Panc1 (cell line): ENCODE measurements at regions not wholly inside any gene's neighbourhood (a gene's known extent, or its start where the extent isn't known, plus 50 kb on each side); places are given as distances from the start of the nearest gene placed in this dataset.

Source experiments
- ATAC-seq: fragments of 200-7000 bp; cut with Tn5 transposase; 2 replicates; pipeline ENCODE4 v1.9.1; 2020; ENCODE audit warnings: mild to moderate bottlenecking, moderate library complexity
- BruUV-seq: library from RNA; stranded (reverse); fragments of 400-500 nt; replicated peaks from 2 replicates; lab custom pipeline; 2021; lab: Mats Ljungman, UMichigan
- CTCF ChIA-PET: fragments of 300-600 bp; sonication (Branson Sonifier 250); formaldehyde crosslinking; loops from one replicate; lab custom pipeline; 2022; ENCODE audit warnings: antibody characterized with exemption; lab: Charles Lee
- POLR2A ChIA-PET: fragments of 300-600 bp; sonication (Branson Sonifier 250); formaldehyde crosslinking; loops from one replicate; lab custom pipeline; 2022; ENCODE audit warnings: antibody characterized with exemption; lab: Charles Lee
- DNase-seq: peaks from one replicate; pipeline ENCODE4 v3.0.0-alpha.2; 2010; ENCODE audit warnings: low read depth, low spot score
- H3K27ac ChIP-seq: 2 replicates; pipeline ENCODE4 v1.5.1; 2011; ENCODE audit warnings: mild to moderate bottlenecking, low read length, inconsistent platforms
- H3K27me3 ChIP-seq: fragments of 200-500 bp; sonication (Bioruptor generic); 2 replicates; pipeline ENCODE4 v1.6.0; 2014; ENCODE audit warnings: low read length, inconsistent platforms; ENCODE audit not compliant: control insufficient read depth, insufficient read depth
- H3K36me3 ChIP-seq: fragments of 200-500 bp; sonication (Bioruptor generic); 2 replicates; pipeline ENCODE4 v1.5.1; 2014; ENCODE audit warnings: inconsistent platforms, mild to moderate bottlenecking, low read length, moderate library complexity; ENCODE audit not compliant: control insufficient read depth, insufficient read depth
- H3K4me1 ChIP-seq: 2 replicates; pipeline ENCODE4 v1.5.1; 2011; ENCODE audit warnings: inconsistent platforms, mild to moderate bottlenecking, low read length, moderate library complexity; ENCODE audit not compliant: control insufficient read depth, insufficient read depth
- H3K4me3 ChIP-seq, 2 experiments: 2 replicates each; pipeline ENCODE4 v1.5.1; 2011 to 2012; ENCODE audit warnings: low read depth in 2 of 2, low read length in 2 of 2, mild to moderate bottlenecking in 2 of 2, inconsistent platforms in 1 of 2, moderate library complexity in 1 of 2
- H3K9me3 ChIP-seq: fragments of 200-500 bp; sonication (Bioruptor generic); 2 replicates; pipeline ENCODE4 v1.5.1; 2014; ENCODE audit warnings: low read depth, mild to moderate bottlenecking, inconsistent platforms, low read length, moderate library complexity; ENCODE audit not compliant: control insufficient read depth, insufficient read depth
- POLR2AphosphoS5 ChIP-seq: IDR thresholded peaks from 2 replicates; pipeline ENCODE4 v1.6.1; 2012; ENCODE audit warnings: mild to moderate bottlenecking, low read depth, low read length, moderate library complexity
- REST ChIP-seq, 2 experiments: IDR thresholded peaks; 2 replicates each; pipeline ENCODE4 v1.6.1; 2011 to 2012; ENCODE audit warnings: low read depth in 2 of 2, control low read depth in 1 of 2, low read length in 1 of 2, mild to moderate bottlenecking in 1 of 2, moderate library complexity in 1 of 2; ENCODE audit not compliant: insufficient read depth in 1 of 2
- SIN3A ChIP-seq: IDR thresholded peaks from 2 replicates; pipeline ENCODE4 v1.6.1; 2012; ENCODE audit warnings: low read depth, mild to moderate bottlenecking, low read length, moderate library complexity, borderline replicate concordance; ENCODE audit not compliant: insufficient read depth
- TCF7L2 ChIP-seq: IDR thresholded peaks from 2 replicates; pipeline ENCODE4 v1.6.1; 2011; ENCODE audit warnings: mild to moderate bottlenecking, low read depth, low read length, inconsistent platforms
- in situ Hi-C: cut with HindIII; loops from 2 replicates; pipeline ENCODE4 v1.10.0; 2016; ENCODE audit warnings: low sequenced_read_pairs, low pct_unique_long_range_greater_than_20kb
- intact Hi-C: fragments of 100-400 bp; cut with micrococcal nuclease; formaldehyde crosslinking; loops from one replicate; pipeline ENCODE4 v1.10.0; 2022; ENCODE audit not compliant: unreplicated experiment
- TF ChIP-seq, protein P1 (sequence below): fragments of 450-650 bp; IDR thresholded peaks from 2 replicates; pipeline ENCODE4 v1.5.1; 2017; ENCODE audit warnings: mild to moderate bottlenecking

DNA sequence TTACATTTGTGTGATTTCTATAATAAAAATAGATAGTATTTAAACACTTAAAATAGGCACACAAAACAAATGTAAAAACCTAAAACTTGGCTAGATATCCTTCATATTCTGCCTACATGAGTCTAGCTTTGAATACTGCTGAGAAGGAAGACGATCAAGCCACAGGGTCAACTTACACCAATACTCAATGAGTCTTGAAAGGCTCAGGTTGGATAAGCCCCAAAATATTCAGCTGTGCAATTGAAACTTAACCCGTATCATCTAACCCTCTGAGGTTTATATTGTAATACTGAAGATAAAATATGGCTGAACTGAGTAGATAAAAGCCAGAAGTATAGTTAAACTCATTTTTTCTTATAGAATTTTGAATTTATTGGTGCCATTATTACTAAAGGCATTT is 313.0 kb upstream of the NRXN1 start:
- in situ Hi-C loops (no loop called here), intact Hi-C loops (no loop called here)
- Histone ChIP-seq H3K27me3 (no peaks in the 10 kb centered on the region), H3K4me1 (no peaks in the 10 kb centered on the region), H3K27ac (no peak overlapping the region), H3K36me3 (no peaks in the 10 kb centered on the region), H3K9me3 (no peaks in the 10 kb centered on the region), H3K4me3 (no peak overlapping the region)
- no peak for DNase-seq
- no peak for ATAC-seq
- no TSS peak for BruUV-seq
- CTCF ChIA-PET, result no interaction called here
- POLR2A ChIA-PET, result no interaction called here
- TF ChIP-seq TCF7L2 (no peak), REST (IDR thresholded peaks at IDR 0.05; ENCODE audit: insufficient read depth in 1 of 2, low read depth in 2 of 2, low read length in 1 of 2) (no peak), POLR2AphosphoS5 (no peak), SIN3A (no peak)
- TF ChIP-seq, protein P1, sequence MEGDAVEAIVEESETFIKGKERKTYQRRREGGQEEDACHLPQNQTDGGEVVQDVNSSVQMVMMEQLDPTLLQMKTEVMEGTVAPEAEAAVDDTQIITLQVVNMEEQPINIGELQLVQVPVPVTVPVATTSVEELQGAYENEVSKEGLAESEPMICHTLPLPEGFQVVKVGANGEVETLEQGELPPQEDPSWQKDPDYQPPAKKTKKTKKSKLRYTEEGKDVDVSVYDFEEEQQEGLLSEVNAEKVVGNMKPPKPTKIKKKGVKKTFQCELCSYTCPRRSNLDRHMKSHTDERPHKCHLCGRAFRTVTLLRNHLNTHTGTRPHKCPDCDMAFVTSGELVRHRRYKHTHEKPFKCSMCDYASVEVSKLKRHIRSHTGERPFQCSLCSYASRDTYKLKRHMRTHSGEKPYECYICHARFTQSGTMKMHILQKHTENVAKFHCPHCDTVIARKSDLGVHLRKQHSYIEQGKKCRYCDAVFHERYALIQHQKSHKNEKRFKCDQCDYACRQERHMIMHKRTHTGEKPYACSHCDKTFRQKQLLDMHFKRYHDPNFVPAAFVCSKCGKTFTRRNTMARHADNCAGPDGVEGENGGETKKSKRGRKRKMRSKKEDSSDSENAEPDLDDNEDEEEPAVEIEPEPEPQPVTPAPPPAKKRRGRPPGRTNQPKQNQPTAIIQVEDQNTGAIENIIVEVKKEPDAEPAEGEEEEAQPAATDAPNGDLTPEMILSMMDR, result no peak

GRCh38 chr2:51335087-51336058 is 303.4 kb upstream of the NRXN1 start:
- no TSS peak for BruUV-seq
- ChIA-PET CTCF (no interaction called here), POLR2A (no interaction called here)
- DNase-seq (no peak), ATAC-seq (no peak)
- intact Hi-C loops, result no loop called here
- Histone ChIP-seq H3K27me3 (no peaks in the 10 kb centered on the region), H3K4me3 (no peak overlapping the region), H3K27ac (no peak overlapping the region), H3K4me1 (no peaks in the 10 kb centered on the region), H3K9me3 (no peaks in the 10 kb centered on the region), H3K36me3 (no peaks in the 10 kb centered on the region)
- TF ChIP-seq POLR2AphosphoS5, result no peak
- no peak for TF ChIP-seq REST (IDR thresholded peaks at IDR 0.05; ENCODE audit: insufficient read depth in 1 of 2, low read depth in 2 of 2, low read length in 1 of 2)
- in situ Hi-C loops, result no loop called here
